Testis (tissue), 2 donors: ENCODE measurements at regions not wholly inside any gene's neighbourhood (a gene's known extent, or its start where the extent isn't known, plus 50 kb on each side); places are given as distances from the start of the nearest gene placed in this dataset.

Experiments
- CTCF ChIP-seq, 3 experiments: fragments of 450-650 bp in 2 of 3; fragments of 200-600 bp in 1 of 3; sonication (generic) in 1 of 3; IDR thresholded peaks; one replicate each; pipeline ENCODE4 v1.5.1; 2016 to 2019; ENCODE audit warnings: antibody characterized with exemption in 3 of 3, mild to moderate bottlenecking in 2 of 3, moderate library complexity in 1 of 3
- POLR2A ChIP-seq: fragments of 450-650 bp; IDR thresholded peaks from one replicate; pipeline ENCODE4 v1.6.1; 2017; ENCODE audit warnings: antibody characterized with exemption, mild to moderate bottlenecking, moderate library complexity

GRCh38 chr5:166617507-166617906 lies 1673.9 kb upstream of the WWC1 start:
- TF ChIP-seq CTCF (IDR thresholded peaks at IDR 0.05) (no peak), POLR2A (no peak)
